Endothelial cell of umbilical vein (primary cell): ENCODE measurements at regions not wholly inside any gene's neighbourhood (a gene's known extent, or its start where the extent isn't known, plus 50 kb on each side); places are given as distances from the start of the nearest gene placed in this dataset.

Experiments used
- BruUV-seq: library from RNA; stranded (reverse); fragments of 400-500 nt; replicated peaks from 2 replicates; lab custom pipeline; 2021; lab: Mats Ljungman, UMichigan
- CTCF ChIA-PET: fragments of 300-600, 350-600 bp; sonication (Branson Sonifier 250); formaldehyde crosslinking; loops from one replicate; lab custom pipeline; 2021; ENCODE audit warnings: antibody characterized with exemption, inconsistent platforms; lab: Charles Lee
- POLR2A ChIA-PET: fragments of 300-600, 350-600 bp; sonication (Branson Sonifier 250); formaldehyde crosslinking; loops from one replicate; lab custom pipeline; 2021; ENCODE audit warnings: antibody characterized with exemption, inconsistent platforms; lab: Charles Lee
- DNase-seq: peaks from one replicate; pipeline ENCODE4 v3.0.0-alpha.2; 2011; ENCODE audit warnings: low read depth, low spot score
- FAIRE-seq: peaks from 2 replicates; lab custom pipeline; 2011; peaks lifted over from hg19 to GRCh38; lab: Jason Lieb, UNC
- H2AFZ ChIP-seq: 2 replicates; pipeline ENCODE4 v1.6.0; 2012; ENCODE audit warnings: low read depth, low read length, control low read depth, inconsistent platforms
- H3K27ac ChIP-seq: 2 replicates; pipeline ENCODE4 v1.5.1; 2011; ENCODE audit warnings: low read depth, mild to moderate bottlenecking, control low read depth, low read length, moderate library complexity; ENCODE audit not compliant: insufficient read depth
- H3K27me3 ChIP-seq, 2 experiments: 2 replicates each; pipeline versions ENCODE4 v1.6.0 to v1.6.1; 2011; ENCODE audit warnings: low read length in 2 of 2, mixed read lengths in 1 of 2; ENCODE audit not compliant: control insufficient read depth in 2 of 2, insufficient read depth in 2 of 2
- H3K36me3 ChIP-seq, 2 experiments: 2 replicates in 1 of 2; 3 replicates in 1 of 2; pipeline ENCODE4 v1.5.1; 2011; ENCODE audit warnings: low read length in 2 of 2, mild to moderate bottlenecking in 1 of 2, moderate library complexity in 1 of 2; ENCODE audit not compliant: control insufficient read depth in 2 of 2, insufficient read depth in 2 of 2; ENCODE audit errors: extremely low read depth in 1 of 2
- H3K4me1 ChIP-seq: 3 replicates; pipeline ENCODE4 v1.5.1; 2011; ENCODE audit warnings: mild to moderate bottlenecking, low read length; ENCODE audit not compliant: control insufficient read depth, insufficient read depth; ENCODE audit errors: extremely low read depth
- H3K4me2 ChIP-seq: 2 replicates; pipeline ENCODE4 v1.6.1; 2011; ENCODE audit warnings: low read length, control low read depth, mixed read lengths; ENCODE audit not compliant: insufficient read depth
- H3K4me3 ChIP-seq, 3 experiments: fragments of 200-600 bp in 1 of 3; sonication (generic), shearing (Covaris generic) in 1 of 3; replicated peaks in 1 of 3; 2 replicates each; pipeline ENCODE4 v1.5.1; 2011 to 2016; ENCODE audit warnings: control low read depth in 3 of 3, low read length in 3 of 3, mild to moderate bottlenecking in 2 of 3, inconsistent platforms in 1 of 3, low read depth in 1 of 3, moderate library complexity in 1 of 3; ENCODE audit not compliant: insufficient read depth in 1 of 3
- H3K79me2 ChIP-seq: 2 replicates; pipeline ENCODE4 v1.6.0; 2012; ENCODE audit warnings: low read length, inconsistent platforms; ENCODE audit not compliant: control insufficient read depth, insufficient read depth
- H3K9ac ChIP-seq: replicated peaks from 2 replicates; pipeline ENCODE3; 2011; ENCODE audit warnings: low read length, control low read depth; ENCODE audit not compliant: insufficient read depth; ENCODE audit errors: extremely low read depth
- H3K9me1 ChIP-seq: replicated peaks from 3 replicates; pipeline ENCODE4 v1.6.0; 2011; ENCODE audit warnings: mild to moderate bottlenecking, low read length; ENCODE audit not compliant: control insufficient read depth, insufficient read depth; ENCODE audit errors: extremely low read depth
- H3K9me3 ChIP-seq: replicated peaks from 2 replicates; pipeline ENCODE4 v1.5.1; 2012; ENCODE audit warnings: low read length, inconsistent platforms; ENCODE audit not compliant: control insufficient read depth, insufficient read depth
- H4K20me1 ChIP-seq: replicated peaks from 2 replicates; pipeline ENCODE3; 2011; ENCODE audit warnings: mild to moderate bottlenecking, low read length; ENCODE audit not compliant: control insufficient read depth, insufficient read depth; ENCODE audit errors: extremely low read depth
- CTCF ChIP-seq, 2 donors: IDR thresholded peaks; 1 replicate in 1 of 2; 2 replicates in 1 of 2; pipeline ENCODE4 v1.5.1; 2011; ENCODE audit warnings: low read length in 2 of 2, mild to moderate bottlenecking in 2 of 2, moderate library complexity in 2 of 2, control low read depth in 1 of 2, inconsistent platforms in 1 of 2, low read depth in 1 of 2; ENCODE audit not compliant: insufficient read depth in 1 of 2; ENCODE audit errors: extremely low read depth in 1 of 2
- EZH2 ChIP-seq: IDR thresholded peaks from 2 replicates; pipeline ENCODE4 v1.6.1; 2012; ENCODE audit warnings: borderline replicate concordance, low read depth, mild to moderate bottlenecking, moderate library complexity, low read length, inconsistent platforms; ENCODE audit not compliant: severe bottlenecking
- FOS ChIP-seq: IDR thresholded peaks from 2 replicates; pipeline ENCODE4 v1.6.1; 2011; ENCODE audit warnings: mild to moderate bottlenecking, low read length, moderate library complexity, borderline replicate concordance; ENCODE audit not compliant: insufficient read depth
- GATA2 ChIP-seq: IDR thresholded peaks from 2 replicates; pipeline ENCODE4 v1.7.0; 2011; ENCODE audit warnings: low read depth, mild to moderate bottlenecking, moderate library complexity, mixed read lengths, low read length; ENCODE audit not compliant: insufficient read length, insufficient read depth
- JUN ChIP-seq: IDR thresholded peaks from 2 replicates; pipeline ENCODE4 v1.6.1; 2011; ENCODE audit warnings: borderline replicate concordance, low read depth; ENCODE audit not compliant: insufficient read length, insufficient read depth
- MAX ChIP-seq: IDR thresholded peaks from 2 replicates; pipeline ENCODE4 v1.6.1; 2011; ENCODE audit not compliant: insufficient read depth, insufficient read length
- MYC ChIP-seq: IDR thresholded peaks from one replicate; pipeline ENCODE4 v1.6.1; 2011; ENCODE audit warnings: mild to moderate bottlenecking, low read depth, low read length
- POLR2A ChIP-seq: IDR thresholded peaks from 2 replicates; pipeline ENCODE4 v1.6.1; 2012; ENCODE audit warnings: low read depth, mild to moderate bottlenecking, control low read depth, low read length
- POLR2AphosphoS5 ChIP-seq: IDR thresholded peaks from 2 replicates; pipeline ENCODE4 v1.6.1; 2012; ENCODE audit warnings: low read depth, mild to moderate bottlenecking, control low read depth, low read length, moderate library complexity; ENCODE audit not compliant: insufficient read depth
- dilution Hi-C: fragments of 300-500 bp; cut with MboI; formaldehyde crosslinking; loops from one replicate; pipeline ENCODE4 v1.15.0; 2019; ENCODE audit warnings: low sequenced_read_pairs; ENCODE audit not compliant: extremely low pct_ligation_motif_present
- intact Hi-C: fragments of 100-400 bp; cut with micrococcal nuclease; formaldehyde crosslinking; loops from one replicate; pipeline ENCODE4 v1.10.0; 2022

GRCh38 chr1:79239840-79240239, 233.3 kb upstream of the ADGRL4 start:
- ChIA-PET POLR2A (no interaction called here), CTCF (no interaction called here)
- FAIRE-seq (no peak), DNase-seq (no peak)
- H3K27ac ChIP-seq, result no peak overlapping the region
- no peak overlapping the region for H3K4me3 ChIP-seq
- H3K9me3 ChIP-seq, result no peaks in the 10 kb centered on the region
- intact Hi-C loops (no loop called here), dilution Hi-C loops (no loop called here)
- H3K36me3 ChIP-seq, result no peaks in the 10 kb centered on the region
- peaks cover 9% of the 10 kb centered on the region for H3K4me1 ChIP-seq
- no peaks in the 10 kb centered on the region for H3K9me1 ChIP-seq
- no peak overlapping the region for H2AFZ ChIP-seq
- no peaks in the 10 kb centered on the region for H3K79me2 ChIP-seq
- TF ChIP-seq POLR2AphosphoS5, result no peak
- no peak for TF ChIP-seq JUN
- no peak for TF ChIP-seq GATA2
- no peak for TF ChIP-seq POLR2A
- TF ChIP-seq MYC, result no peak
- TF ChIP-seq FOS, result no peak
- no peak for TF ChIP-seq CTCF (IDR thresholded peaks at IDR 0.05; ENCODE audit: extremely low read depth in 1 of 2, insufficient read depth in 1 of 2, low read depth in 1 of 2, low read length in 2 of 2)
- no peak for TF ChIP-seq MAX
- no peak for TF ChIP-seq EZH2
- H3K27me3 ChIP-seq, result no peaks in the 10 kb centered on the region
- no TSS peak for BruUV-seq
- H3K4me2 ChIP-seq, result no peak overlapping the region
- no peak overlapping the region for H3K9ac ChIP-seq
- H4K20me1 ChIP-seq, result no peaks in the 10 kb centered on the region
